K562 (cell line): ENCODE measurements at regions not wholly inside any gene's neighbourhood (a gene's known extent, or its start where the extent isn't known, plus 50 kb on each side); places are given as distances from the start of the nearest gene placed in this dataset.

Experiments used
- ATAC-seq: fragments of 200-7000 bp; cut with Tn5 transposase; 3 replicates; pipeline ENCODE4 v1.9.1; 2020; ENCODE audit warnings: moderate library complexity
- BruUV-seq: library from RNA; stranded (reverse); fragments of 400-500 nt; replicated peaks from 2 replicates; lab custom pipeline; 2021; lab: Mats Ljungman, UMichigan
- CTCF ChIA-PET: fragments of 300-600 bp; formaldehyde crosslinking; extraction: SDS; loops from one replicate; lab custom pipeline; 2021; ENCODE audit warnings: low intra/inter-chr PET ratio; lab: Yijun Ruan, JAX
- POLR2A ChIA-PET: fragments of 300-600, 350-650 bp; sonication (Branson Sonifier 250); formaldehyde crosslinking; extraction: SDS; loops from one replicate; lab custom pipeline; 2021; ENCODE audit warnings: antibody characterized with exemption, inconsistent platforms; lab: Yijun Ruan, JAX
- DNase-seq, 4 experiments: peaks; one replicate each; pipeline versions ENCODE4 v3.0.0 to v3.0.0-alpha.2; 2011 to 2018; ENCODE audit warnings: low spot score in 3 of 4, mixed read lengths in 3 of 4; ENCODE audit errors: extremely low read depth in 1 of 4
- FAIRE-seq: peaks from 2 replicates; lab custom pipeline; 2011; peaks lifted over from hg19 to GRCh38; lab: Jason Lieb, UNC
- H2AFZ ChIP-seq: 2 replicates; pipeline ENCODE4 v1.6.0; 2011; ENCODE audit warnings: low read depth, low read length, control low read depth, inconsistent platforms
- H3K27ac ChIP-seq: fragments of 200-600 bp; 3 replicates; pipeline ENCODE4 v1.8.0; 2011; ENCODE audit warnings: low read depth, mild to moderate bottlenecking, control low read depth, inconsistent platforms, low read length, moderate library complexity, mixed read lengths; ENCODE audit errors: extremely low read depth
- H3K27me3 ChIP-seq, 2 experiments: fragments of 300-600 bp in 1 of 2; 2 replicates in 1 of 2; 3 replicates in 1 of 2; pipeline versions ENCODE4 v1.6.0 to v1.8.0; 2011; ENCODE audit warnings: inconsistent platforms in 2 of 2, low read length in 2 of 2, mild to moderate bottlenecking in 1 of 2, mixed read lengths in 1 of 2, moderate library complexity in 1 of 2; ENCODE audit not compliant: control insufficient read depth in 2 of 2, insufficient read depth in 2 of 2
- H3K36me3 ChIP-seq: fragments of 300-600 bp; 3 replicates; pipeline ENCODE4 v1.8.0; 2011; ENCODE audit warnings: mild to moderate bottlenecking, low read length, inconsistent platforms; ENCODE audit not compliant: control insufficient read depth, insufficient read depth
- H3K4me1 ChIP-seq, 2 experiments: fragments of 200-600 bp in 1 of 2; replicated peaks in 1 of 2; 2 replicates in 1 of 2; 3 replicates in 1 of 2; pipeline versions ENCODE4 v1.5.1 to v1.8.0; 2011; ENCODE audit warnings: inconsistent platforms in 2 of 2, low read length in 2 of 2, mild to moderate bottlenecking in 1 of 2, mixed read lengths in 1 of 2, moderate library complexity in 1 of 2; ENCODE audit not compliant: control insufficient read depth in 2 of 2, insufficient read depth in 2 of 2
- H3K4me2 ChIP-seq: 2 replicates; pipeline ENCODE4 v1.6.1; 2011; ENCODE audit warnings: low read length, control low read depth, inconsistent platforms, mixed read lengths; ENCODE audit not compliant: insufficient read depth
- H3K4me3 ChIP-seq: fragments of 200-600 bp; sonication (generic), shearing (Covaris generic); 2 replicates; pipeline ENCODE4 v1.5.1; 2016; ENCODE audit warnings: control low read depth, inconsistent platforms
- H3K79me2 ChIP-seq: fragments of 200-600 bp; 3 replicates; pipeline ENCODE4 v1.8.0; 2011; ENCODE audit warnings: low read length, inconsistent platforms; ENCODE audit not compliant: control insufficient read depth, insufficient read depth
- H3K9ac ChIP-seq, 2 experiments: 2 replicates each; pipeline versions ENCODE4 v1.6.0 to v1.6.1; 2011; ENCODE audit warnings: low read depth in 2 of 2, low read length in 2 of 2, control low read depth in 1 of 2, inconsistent platforms in 1 of 2, mild to moderate bottlenecking in 1 of 2, mixed read lengths in 1 of 2; ENCODE audit not compliant: insufficient read depth in 1 of 2
- H3K9me1 ChIP-seq: one replicate; pipeline ENCODE4 v1.6.0; 2011; ENCODE audit warnings: inconsistent platforms, mild to moderate bottlenecking, low read length, moderate library complexity; ENCODE audit not compliant: control insufficient read depth, insufficient read depth
- H3K9me3 ChIP-seq: replicated peaks from 2 replicates; pipeline ENCODE4 v1.5.1; 2011; ENCODE audit warnings: low read depth, low read length, inconsistent platforms; ENCODE audit not compliant: control insufficient read depth, insufficient read depth
- H4K20me1 ChIP-seq: replicated peaks from 2 replicates; pipeline ENCODE4 v1.6.1; 2011; ENCODE audit warnings: low read length, inconsistent platforms, mixed read lengths; ENCODE audit not compliant: control insufficient read depth, insufficient read depth
- BRD4 ChIP-seq: fragments of 200-600 bp; sonication (generic); IDR thresholded peaks from 2 replicates; pipeline ENCODE4 v1.6.1; 2017; ENCODE audit warnings: inconsistent platforms
- ELF1 ChIP-seq: fragments of 200-800 bp; sonication (Bioruptor generic); IDR thresholded peaks from 2 replicates; pipeline ENCODE4 v1.6.1; 2016; ENCODE audit warnings: missing genetic modification characterization, missing compliant biosample characterization
- FUS ChIP-seq: fragments of 200-400 bp; formaldehyde crosslinking; optimal IDR thresholded peaks from 2 replicates; pipeline ENCODE3; 2017; ENCODE audit warnings: low read depth, low read length
- GTF2E2 ChIP-seq: fragments of 200-800 bp; sonication (Bioruptor generic); IDR thresholded peaks from 2 replicates; pipeline ENCODE4 v1.6.1; 2016; ENCODE audit warnings: missing genetic modification characterization, missing compliant biosample characterization
- NR1H2 ChIP-seq: sonication (generic); formaldehyde crosslinking; IDR thresholded peaks from 2 replicates; pipeline ENCODE4 v1.4.0; 2020; ENCODE audit warnings: mild to moderate bottlenecking, missing genetic modification reagents
- SOX6 ChIP-seq: fragments of 450-650 bp; IDR thresholded peaks from 2 replicates; pipeline ENCODE4 v1.6.1; 2014; ENCODE audit warnings: mild to moderate bottlenecking
- SP2 ChIP-seq: IDR thresholded peaks from 2 replicates; pipeline ENCODE4 v1.6.1; 2011; ENCODE audit warnings: mild to moderate bottlenecking, low read depth, low read length, moderate library complexity; ENCODE audit not compliant: poor library complexity, severe bottlenecking; ENCODE audit errors: extremely low read depth
- TRIM28 ChIP-seq: fragments of 450-650 bp; IDR thresholded peaks from 2 replicates; pipeline ENCODE4 v1.6.1; 2017
- ZNF24 ChIP-seq: fragments of 450-650 bp; IDR thresholded peaks from 2 replicates; pipeline ENCODE4 v1.6.1; 2016
- ZNF408 ChIP-seq: fragments of 250-450 bp; sonication (Bioruptor Pico); IDR thresholded peaks from 2 replicates; pipeline ENCODE4 v1.4.0; 2020; ENCODE audit warnings: low read depth, mild to moderate bottlenecking, moderate library complexity
- ZNF696 ChIP-seq: fragments of 250-450 bp; sonication (Bioruptor Pico); conservative IDR thresholded peaks from 2 replicates; pipeline ENCODE4 v1.4.0; 2020; ENCODE audit warnings: mild to moderate bottlenecking, moderate library complexity
- whole genome bisulfite sequencing: fragments of 100-300 bp; shearing (Covaris generic); methylation state at CpG from one replicate; pipeline ENCODE4 v1.1.6; 2016; ENCODE audit warnings: low coverage, mixed read lengths; ENCODE audit not compliant: insufficient coverage; ENCODE audit errors: missing lambda C conversion rate; 5-methylcytosine and 5-hydroxymethylcytosine counted together
- in situ Hi-C: fragments of 300-500 bp; cut with MboI; formaldehyde crosslinking; loops from 4 replicates; pipeline ENCODE4 v1.15.0; 2018; ENCODE audit warnings: inconsistent platforms, mixed read lengths
- intact Hi-C: fragments of 100-400 bp; cut with micrococcal nuclease; formaldehyde crosslinking; loops from 2 replicates; pipeline ENCODE4 v1.14.2; 2022
- TF ChIP-seq, protein P1 (sequence below): fragments of 250-450 bp; sonication (Bioruptor Pico); IDR thresholded peaks from 2 replicates; pipeline ENCODE4 v1.5.0; 2021
- TF ChIP-seq, protein P2 (sequence below): fragments of 450-650 bp; formaldehyde crosslinking; conservative IDR thresholded peaks from 2 replicates; pipeline ENCODE4 v1.4.0; 2022; ENCODE audit warnings: mild to moderate bottlenecking, missing genetic modification characterization

DNA sequence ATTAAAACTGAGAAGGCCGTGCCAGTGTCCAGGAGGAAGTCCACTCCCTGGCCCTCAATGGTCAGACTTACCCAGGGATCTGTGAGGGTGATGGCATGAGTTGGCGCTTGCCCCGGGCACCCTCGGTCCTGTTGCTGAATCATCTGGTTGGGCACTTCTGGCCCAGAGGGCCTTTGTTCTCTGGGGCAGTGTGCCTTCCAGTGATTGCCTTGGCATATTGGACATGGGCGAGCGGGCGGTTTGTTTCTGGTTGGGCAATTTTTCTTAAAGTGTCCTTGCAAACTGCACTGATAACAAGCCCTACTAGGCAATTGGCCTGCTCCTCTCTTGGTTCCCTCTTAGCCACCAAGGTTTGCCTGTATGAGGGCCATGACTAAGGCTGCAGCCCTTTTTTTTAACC lies 69.5 kb upstream of the ZDHHC17 start:
- ChIA-PET POLR2A (no interaction called here), CTCF (no interaction called here)
- H3K9me1 ChIP-seq: no peaks in the 10 kb centered on the region
- H3K79me2 ChIP-seq: no peaks in the 10 kb centered on the region
- no peak overlapping the region for H3K4me2 ChIP-seq
- no peaks in the 10 kb centered on the region for H4K20me1 ChIP-seq
- H3K9me3 ChIP-seq: no peaks in the 10 kb centered on the region
- no TSS peak for BruUV-seq
- H2AFZ ChIP-seq: no peak overlapping the region
- intact Hi-C loops: no loop called here
- no peak overlapping the region for H3K4me3 ChIP-seq
- DNase-seq (no peak), FAIRE-seq (no peak), ATAC-seq (no peak)
- no peaks in the 10 kb centered on the region for H3K4me1 ChIP-seq
- no peak for TF ChIP-seq ZNF24
- no peak for TF ChIP-seq ELF1 (tag)
- no peak for TF ChIP-seq FUS
- no peak for TF ChIP-seq SP2
- TF ChIP-seq ZNF408: no peak
- TF ChIP-seq, protein P1, sequence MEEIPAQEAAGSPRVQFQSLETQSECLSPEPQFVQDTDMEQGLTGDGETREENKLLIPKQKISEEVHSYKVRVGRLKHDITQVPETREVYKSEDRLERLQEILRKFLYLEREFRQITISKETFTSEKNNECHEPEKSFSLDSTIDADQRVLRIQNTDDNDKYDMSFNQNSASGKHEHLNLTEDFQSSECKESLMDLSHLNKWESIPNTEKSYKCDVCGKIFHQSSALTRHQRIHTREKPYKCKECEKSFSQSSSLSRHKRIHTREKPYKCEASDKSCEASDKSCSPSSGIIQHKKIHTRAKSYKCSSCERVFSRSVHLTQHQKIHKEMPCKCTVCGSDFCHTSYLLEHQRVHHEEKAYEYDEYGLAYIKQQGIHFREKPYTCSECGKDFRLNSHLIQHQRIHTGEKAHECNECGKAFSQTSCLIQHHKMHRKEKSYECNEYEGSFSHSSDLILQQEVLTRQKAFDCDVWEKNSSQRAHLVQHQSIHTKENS (CRISPR knock-in tag): no peak
- TF ChIP-seq GTF2E2: no peak
- no peak for TF ChIP-seq BRD4
- no peak for TF ChIP-seq TRIM28
- TF ChIP-seq, protein P2, sequence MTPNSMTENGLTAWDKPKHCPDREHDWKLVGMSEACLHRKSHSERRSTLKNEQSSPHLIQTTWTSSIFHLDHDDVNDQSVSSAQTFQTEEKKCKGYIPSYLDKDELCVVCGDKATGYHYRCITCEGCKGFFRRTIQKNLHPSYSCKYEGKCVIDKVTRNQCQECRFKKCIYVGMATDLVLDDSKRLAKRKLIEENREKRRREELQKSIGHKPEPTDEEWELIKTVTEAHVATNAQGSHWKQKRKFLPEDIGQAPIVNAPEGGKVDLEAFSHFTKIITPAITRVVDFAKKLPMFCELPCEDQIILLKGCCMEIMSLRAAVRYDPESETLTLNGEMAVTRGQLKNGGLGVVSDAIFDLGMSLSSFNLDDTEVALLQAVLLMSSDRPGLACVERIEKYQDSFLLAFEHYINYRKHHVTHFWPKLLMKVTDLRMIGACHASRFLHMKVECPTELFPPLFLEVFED (CRISPR knock-in tag): no peak
- no peak for TF ChIP-seq SOX6
- TF ChIP-seq ZNF696 (CRISPR knock-in tag): no peak
- TF ChIP-seq NR1H2 (CRISPR knock-in tag): no peak
- no peaks in the 10 kb centered on the region for H3K36me3 ChIP-seq
- in situ Hi-C loops: no loop called here
- no peaks in the 10 kb centered on the region; a peak in 1 of 5 replicates for H3K27me3 ChIP-seq
- 56% methylated on average over 7 of the region's 7 CpGs for WGBS
- no peak overlapping the region for H3K9ac ChIP-seq
- no peak overlapping the region for H3K27ac ChIP-seq
